H1 (cell line): ENCODE measurements at regions not wholly inside any gene's neighbourhood (a gene's known extent, or its start where the extent isn't known, plus 50 kb on each side); places are given as distances from the start of the nearest gene placed in this dataset.
"Not testable (repeated sequence)": the region's sequence is repeated elsewhere in the genome, so short reads cannot be mapped to it uniquely, and the experiment has no call there.

ENCODE experiments used
- CTCF ChIA-PET: fragments of 300-600 bp; sonication (Branson Sonifier 250); formaldehyde crosslinking; loops from one replicate; lab custom pipeline; 2021; ENCODE audit not compliant: partially characterized antibody; lab: Charles Lee
- POLR2A ChIA-PET: fragments of 300-600 bp; sonication (Branson Sonifier 250); formaldehyde crosslinking; loops from one replicate; lab custom pipeline; 2021; ENCODE audit warnings: inconsistent platforms; ENCODE audit not compliant: partially characterized antibody; lab: Charles Lee
- DNase-seq, 2 experiments: peaks; one replicate each; pipeline versions ENCODE4 v3.0.0 to v3.0.0-alpha.2; 2010 to 2022; ENCODE audit warnings: low spot score in 2 of 2, low read depth in 1 of 2, mixed read lengths in 1 of 2
- FAIRE-seq: peaks from 2 replicates; lab custom pipeline; 2011; peaks lifted over from hg19 to GRCh38; lab: Jason Lieb, UNC
- H2AFZ ChIP-seq: 2 replicates; pipeline ENCODE4 v1.8.1; 2012; ENCODE audit warnings: low read length, inconsistent platforms
- H2AK5ac ChIP-seq: 2 replicates; pipeline ENCODE4 v1.6.1; 2013; ENCODE audit warnings: low read depth, low read length
- H2BK120ac ChIP-seq: replicated peaks from 2 replicates; pipeline ENCODE3; 2013; ENCODE audit warnings: low read depth, low read length, inconsistent platforms
- H2BK12ac ChIP-seq: 2 replicates; pipeline ENCODE4 v1.6.1; 2013; ENCODE audit warnings: low read depth, low read length
- H2BK15ac ChIP-seq: 2 replicates; pipeline ENCODE4 v1.6.1; 2013; ENCODE audit warnings: low read length
- H2BK20ac ChIP-seq: 2 replicates; pipeline ENCODE4 v1.6.1; 2013; ENCODE audit warnings: low read length
- H2BK5ac ChIP-seq: 2 replicates; pipeline ENCODE4 v1.6.1; 2013; ENCODE audit warnings: low read depth, low read length
- H3K14ac ChIP-seq: 2 replicates; pipeline ENCODE4 v1.6.1; 2013; ENCODE audit warnings: inconsistent platforms; ENCODE audit not compliant: insufficient read length
- H3K18ac ChIP-seq: 2 replicates; pipeline ENCODE4 v1.6.1; 2013; ENCODE audit warnings: low read length; ENCODE audit errors: extremely low read depth
- H3K23ac ChIP-seq: 2 replicates; pipeline ENCODE4 v1.6.1; 2013; ENCODE audit warnings: inconsistent platforms; ENCODE audit not compliant: insufficient read length
- H3K23me2 ChIP-seq: 2 replicates; pipeline ENCODE4 v1.6.1; 2013; ENCODE audit warnings: low read depth, low read length
- H3K27ac ChIP-seq: 2 replicates; pipeline ENCODE4 v1.6.1; 2011; ENCODE audit warnings: low read depth, low read length, inconsistent platforms
- H3K27me3 ChIP-seq, 4 experiments: replicated peaks in 1 of 4; 1 replicate in 1 of 4; 2 replicates in 3 of 4; pipeline versions ENCODE4 v1.6.1 to v1.8.1; 2011 to 2013; ENCODE audit warnings: low read length in 3 of 4, mild to moderate bottlenecking in 3 of 4, inconsistent platforms in 2 of 4, mixed read lengths in 2 of 4, moderate library complexity in 1 of 4; ENCODE audit not compliant: control insufficient read depth in 3 of 4, insufficient read depth in 3 of 4; ENCODE audit errors: extremely low read depth in 1 of 4
- H3K36me3 ChIP-seq, 4 experiments: 2 replicates each; pipeline versions ENCODE4 v1.6.1 to v1.8.1; 2011 to 2013; ENCODE audit warnings: mild to moderate bottlenecking in 4 of 4, low read length in 3 of 4, moderate library complexity in 2 of 4, control low read depth in 1 of 4, inconsistent platforms in 1 of 4; ENCODE audit not compliant: insufficient read depth in 4 of 4, control insufficient read depth in 2 of 4
- H3K4ac ChIP-seq: replicated peaks from 2 replicates; pipeline ENCODE3; 2013; ENCODE audit warnings: low read length, low read depth, mixed read lengths, inconsistent platforms; ENCODE audit not compliant: insufficient read length
- H3K4me1 ChIP-seq, 4 experiments: replicated peaks in 1 of 4; 1 replicate in 1 of 4; 2 replicates in 3 of 4; pipeline versions ENCODE4 v1.6.1 to v1.8.1; 2011 to 2013; ENCODE audit warnings: low read length in 3 of 4, inconsistent platforms in 2 of 4, mixed read lengths in 1 of 4; ENCODE audit not compliant: insufficient read depth in 4 of 4, control insufficient read depth in 3 of 4
- H3K4me2 ChIP-seq, 2 experiments: 2 replicates each; pipeline versions ENCODE4 v1.6.1 to v1.8.1; 2011 to 2013; ENCODE audit warnings: low read depth in 2 of 2, low read length in 2 of 2, control low read depth in 1 of 2, inconsistent platforms in 1 of 2, mild to moderate bottlenecking in 1 of 2; ENCODE audit not compliant: insufficient read depth in 1 of 2
- H3K4me3 ChIP-seq, 4 experiments: fragments of 200-600, 300-600 bp in 1 of 4; sonication (generic), shearing (Covaris generic), sonication (Bioruptor Twin) in 1 of 4; 2 replicates each; pipeline versions ENCODE4 v1.5.1 to v1.8.1; 2011 to 2016; ENCODE audit warnings: low read length in 4 of 4, low read depth in 3 of 4, control low read depth in 2 of 4, inconsistent platforms in 2 of 4, mild to moderate bottlenecking in 2 of 4, mixed read lengths in 1 of 4, moderate library complexity in 1 of 4; ENCODE audit not compliant: insufficient read depth in 2 of 4; ENCODE audit errors: extremely low read depth in 1 of 4
- H3K56ac ChIP-seq: replicated peaks from 2 replicates; pipeline ENCODE3; 2013; ENCODE audit warnings: low read depth, mild to moderate bottlenecking, mixed read lengths, low read length, inconsistent platforms; ENCODE audit not compliant: insufficient read length
- H3K79me1 ChIP-seq: 2 replicates; pipeline ENCODE4 v1.6.1; 2013; ENCODE audit warnings: low read depth, low read length, control low read depth
- H3K79me2 ChIP-seq, 2 experiments: 2 replicates each; pipeline versions ENCODE4 v1.6.1 to v1.8.1; 2012 to 2013; ENCODE audit warnings: low read length in 2 of 2, mild to moderate bottlenecking in 2 of 2, inconsistent platforms in 1 of 2; ENCODE audit not compliant: insufficient read depth in 2 of 2, control insufficient read depth in 1 of 2
- H3K9ac ChIP-seq, 4 experiments: replicated peaks in 1 of 4; 1 replicate in 1 of 4; 2 replicates in 3 of 4; pipeline versions ENCODE4 v1.6.1 to v1.8.1; 2011 to 2013; ENCODE audit warnings: low read depth in 3 of 4, low read length in 3 of 4, control low read depth in 2 of 4, mild to moderate bottlenecking in 2 of 4, moderate library complexity in 2 of 4, inconsistent platforms in 1 of 4; ENCODE audit errors: extremely low read depth in 1 of 4
- H3K9me3 ChIP-seq, 2 experiments: 2 replicates each; pipeline versions ENCODE4 v1.6.1 to v1.8.1; 2012 to 2013; ENCODE audit warnings: mild to moderate bottlenecking in 2 of 2, moderate library complexity in 2 of 2, control low read depth in 1 of 2, inconsistent platforms in 1 of 2, low read depth in 1 of 2, low read length in 1 of 2, mixed read lengths in 1 of 2; ENCODE audit not compliant: insufficient read depth in 2 of 2
- H4K20me1 ChIP-seq, 2 experiments: replicated peaks in 1 of 2; 2 replicates each; pipeline versions ENCODE3 to v1.8.1; 2011 to 2013; ENCODE audit warnings: inconsistent platforms in 2 of 2, low read length in 2 of 2, mild to moderate bottlenecking in 1 of 2; ENCODE audit not compliant: insufficient read depth in 2 of 2, control insufficient read depth in 1 of 2
- H4K5ac ChIP-seq: 2 replicates; pipeline ENCODE4 v1.6.1; 2013; ENCODE audit warnings: low read length, low read depth, mixed read lengths, inconsistent platforms; ENCODE audit not compliant: insufficient read length
- H4K8ac ChIP-seq: 2 replicates; pipeline ENCODE4 v1.8.0; 2013; ENCODE audit warnings: mild to moderate bottlenecking, moderate library complexity, low read length, inconsistent platforms; ENCODE audit not compliant: insufficient read depth; ENCODE audit errors: extremely low read depth
- H4K91ac ChIP-seq: replicated peaks from 2 replicates; pipeline ENCODE3; 2013; ENCODE audit warnings: low read length, mixed read lengths, inconsistent platforms; ENCODE audit not compliant: insufficient read length
- RFX5 ChIP-seq: IDR thresholded peaks from 2 replicates; pipeline ENCODE4 v1.6.1; 2011; ENCODE audit warnings: low read depth, low read length, improper control_type of control experiment, borderline replicate concordance
- SIN3A ChIP-seq, 2 experiments: IDR thresholded peaks in 1 of 2; conservative IDR thresholded peaks in 1 of 2; 2 replicates each; pipeline ENCODE4 v1.6.1; 2011 to 2012; ENCODE audit warnings: low read length in 2 of 2, improper control_type of control experiment in 1 of 2, low read depth in 1 of 2, mild to moderate bottlenecking in 1 of 2
- WGBS, 2 experiments: shearing (Covaris generic) in 1 of 2; methylation state at CpG; one replicate each; pipeline versions ENCODE4 v1.1.6 to v1.1.7; 2013 to 2015; ENCODE audit warnings: low lambda C conversion rate in 2 of 2, mixed read lengths in 2 of 2, inconsistent platforms in 1 of 2, low coverage in 1 of 2, missing lambda C conversion rate in 1 of 2; ENCODE audit not compliant: insufficient replicate concordance in 2 of 2, insufficient coverage in 1 of 2, insufficient read length in 1 of 2; ENCODE audit errors: extremely low coverage in 1 of 2, missing lambda C conversion rate in 1 of 2; 5-methylcytosine and 5-hydroxymethylcytosine counted together

DNA sequence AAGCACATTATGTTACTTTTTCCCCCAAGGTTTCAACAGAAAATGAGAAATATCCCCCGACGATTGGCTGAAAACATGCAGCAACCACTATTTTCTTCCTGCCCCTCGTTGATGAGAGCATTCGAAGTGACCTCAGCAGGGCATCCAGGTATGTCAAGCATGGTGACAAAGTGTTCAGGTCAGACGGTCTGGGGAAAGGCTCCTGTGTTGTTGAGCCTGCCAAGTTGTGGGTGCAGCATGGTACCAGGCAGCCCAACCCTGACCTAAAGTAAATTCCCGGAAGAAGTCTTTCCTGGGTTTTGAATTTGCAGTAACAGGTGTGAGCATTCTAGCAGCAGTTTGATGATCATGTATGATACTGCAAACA is 51.7 kb upstream of the SEC14L1 start (continued):
- TF ChIP-seq SIN3A (conservative IDR thresholded peaks at IDR 0.05 in 1 of 2, IDR thresholded peaks at IDR 0.05 in 1 of 2; ENCODE audit: low read depth in 1 of 2, low read length in 2 of 2) (no peak), RFX5 (no peak)
- TF ChIP-seq, all 59 proteins: peak for 2

DNA sequence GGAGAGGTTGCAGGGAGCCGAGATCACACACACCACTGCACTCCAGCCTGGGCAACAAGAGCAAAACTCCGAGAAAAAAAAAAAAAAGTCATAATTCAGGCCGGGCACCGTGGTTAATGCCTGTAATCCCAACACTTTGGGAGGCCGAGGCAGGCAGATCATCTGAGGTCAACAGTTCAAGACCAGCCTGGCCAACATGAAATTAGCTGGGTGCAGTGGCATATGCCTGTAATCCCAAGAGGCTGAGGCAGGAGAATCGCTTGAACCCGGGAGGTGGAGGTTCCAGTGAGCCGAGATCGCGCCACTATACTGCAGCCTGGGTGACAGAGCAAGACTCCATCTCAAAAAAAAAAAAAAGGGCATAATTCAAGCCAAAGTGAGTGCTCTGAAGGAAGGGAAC is 50.8 kb upstream of the SEC14L1 start:
- Histone ChIP-seq H3K79me2 (peaks cover 0 to 37% of the 10 kb centered on the region in 2 experiments; a peak in 3 of 4 replicates), H4K8ac (0 out of 2 replicates have a peak overlapping the region, but pooled peaks have one; percentile 58), H3K36me3 (peaks cover 14 to 35% (median 23%) of the 10 kb centered on the region in 4 experiments), H3K4me2 (peak overlapping the region in 1 of 2 experiments; percentile 91; a peak in 1 of 4 replicates), H3K4me3 (peak overlapping the region in 1 of 4 experiments; percentile 95; a peak in 2 of 8 replicates)
- POLR2A ChIA-PET, result interaction anchor here (0.7 to 1.8 kb wide), 4 partner anchors 13 to 165 kb away, joined by 3 to 7 read pairs (median 4); no protein-coding TSS in a partner anchor
- WGBS, 2 experiments, result 96% methylated on average over 10 of the region's 10 CpGs; no CpG with 5 or more reads in 1 of the 2 experiments
- H3K27ac ChIP-seq, H3K9ac ChIP-seq, H3K4ac ChIP-seq, H2BK20ac ChIP-seq, H2BK5ac ChIP-seq, DNase-seq, H3K14ac ChIP-seq, H4K5ac ChIP-seq, H3K23me2 ChIP-seq, H2BK120ac ChIP-seq, H3K79me1 ChIP-seq, H2AK5ac ChIP-seq, FAIRE-seq, H2AFZ ChIP-seq, H4K91ac ChIP-seq, H3K27me3 ChIP-seq, H3K9me3 ChIP-seq, H3K23ac ChIP-seq, H2BK15ac ChIP-seq, H3K56ac ChIP-seq, H3K4me1 ChIP-seq, H4K20me1 ChIP-seq, H3K18ac ChIP-seq, H2BK12ac ChIP-seq: not testable (repeated sequence)
- CTCF ChIA-PET, result interaction anchor here (0.9 to 2.1 kb wide), 5 partner anchors 18 to 158 kb away, joined by 3 to 11 read pairs (median 3); no protein-coding TSS in a partner anchor
